LNCAP (cell line): ENCODE measurements at regions not wholly inside any gene's neighbourhood (a gene's known extent, or its start where the extent isn't known, plus 50 kb on each side); places are given as distances from the start of the nearest gene placed in this dataset.

ENCODE experiments used
- CTCF ChIP-seq: fragments of 450-650 bp; IDR thresholded peaks from 2 replicates; pipeline ENCODE4 v1.5.1; 2017; ENCODE audit warnings: mild to moderate bottlenecking

GRCh38 chr2:241953324-241953928 lies 83.9 kb downstream of the RTP5 start:
- TF ChIP-seq CTCF: no peak

DNA sequence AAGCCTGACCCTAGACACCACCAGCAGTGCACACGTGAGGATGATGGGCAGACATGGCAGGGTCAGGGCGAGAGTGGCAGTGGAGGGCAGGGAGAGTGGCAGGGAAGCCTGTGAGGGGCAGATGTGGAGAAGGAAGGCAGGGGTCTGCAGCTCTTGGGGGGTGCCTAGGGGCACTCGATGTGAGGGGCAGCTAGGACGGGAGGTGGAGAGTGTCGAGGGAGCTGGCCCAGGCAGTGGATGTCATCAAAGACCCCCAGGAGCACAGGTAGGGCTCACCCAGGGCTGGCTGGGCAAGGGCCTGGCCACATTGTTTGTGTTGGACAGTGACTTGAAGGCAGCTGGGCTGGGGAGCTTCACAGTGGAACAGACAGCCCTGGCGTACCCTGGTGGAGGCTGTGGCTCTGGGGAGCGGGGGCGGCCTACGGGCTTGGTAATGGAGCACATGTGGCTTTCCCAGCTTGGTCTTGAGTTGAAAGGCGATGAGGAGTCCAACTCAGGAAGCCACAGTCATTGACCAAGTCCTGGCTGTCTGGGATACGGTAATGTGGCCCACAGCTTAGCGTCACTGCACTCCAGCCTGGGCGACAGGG lies 87.1 kb downstream of the RTP5 start:
- TF ChIP-seq CTCF: no peak

- TF ChIP-seq CTCF: no peak
Measured at GRCh38 chr2:241957276-241957675, 87.7 kb downstream of the RTP5 start.

- TF ChIP-seq CTCF: no peak
Measured at GRCh38 chr2:241958818-241959545, 89.5 kb downstream of the RTP5 start.

DNA sequence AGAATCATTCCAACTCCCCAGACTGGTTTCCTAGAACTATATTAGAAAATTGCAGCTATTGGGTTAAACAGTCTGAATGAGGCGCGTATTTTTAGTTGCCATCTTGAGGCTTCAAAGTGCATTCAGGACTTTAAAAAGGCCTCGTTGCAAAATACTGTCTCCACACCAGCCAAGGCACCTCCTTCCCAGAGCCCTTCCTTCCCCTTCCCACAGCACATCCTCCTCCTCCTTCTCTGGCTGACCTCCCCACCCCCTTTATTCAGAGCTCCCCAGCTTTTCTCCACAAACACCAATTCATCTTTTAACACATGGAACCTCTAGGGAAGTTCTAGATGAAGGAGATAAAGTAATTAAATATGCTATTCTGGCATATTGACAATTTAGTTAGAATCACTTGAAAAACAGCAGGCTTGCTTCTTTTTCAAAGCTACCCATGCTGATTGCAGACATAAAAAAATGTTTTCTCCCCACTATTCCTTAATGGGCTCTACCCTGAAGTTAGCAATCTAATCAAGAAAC lies 90.3 kb downstream of the RTP5 start:
- no peak for TF ChIP-seq CTCF

DNA sequence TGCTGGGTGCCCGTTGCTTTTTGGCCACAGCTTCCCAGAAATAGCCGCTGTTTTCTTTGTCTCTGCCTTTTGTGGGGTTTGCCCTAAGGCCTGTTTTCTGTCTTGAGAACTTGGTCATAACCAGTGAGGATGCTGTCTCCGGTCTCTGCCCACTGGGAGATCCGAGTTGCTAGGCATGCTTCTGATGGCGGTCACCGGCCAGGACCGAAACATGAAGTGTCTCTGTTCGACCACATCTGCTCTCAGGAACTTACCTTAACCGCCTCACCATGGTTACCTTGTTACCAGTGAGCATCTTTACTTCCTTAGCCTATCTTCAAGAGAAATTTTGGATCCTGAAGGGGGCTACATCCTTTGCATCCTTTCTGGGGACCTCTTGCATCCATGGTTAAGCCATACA lies 91.9 kb downstream of the RTP5 start:
- no peak for TF ChIP-seq CTCF

DNA sequence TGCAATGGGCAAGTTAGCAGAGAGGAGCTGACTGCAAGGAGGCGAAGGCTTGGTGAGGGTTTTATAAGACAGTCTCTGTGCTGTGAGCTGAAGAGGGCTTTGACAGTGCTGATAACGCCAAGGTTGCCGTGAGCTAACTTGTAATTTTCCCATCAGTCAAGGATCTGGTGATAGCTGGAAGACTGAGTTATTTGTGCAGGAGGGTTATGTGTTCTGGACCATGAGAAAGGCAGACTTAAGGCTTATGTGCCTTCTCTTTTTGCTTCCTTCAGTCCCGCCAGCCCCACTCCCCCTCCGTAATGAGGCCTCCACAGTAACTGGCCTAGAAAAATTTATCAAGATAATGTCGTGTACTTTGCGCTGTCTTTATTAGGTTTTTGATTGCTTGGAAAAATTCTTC lies 94.6 kb downstream of the RTP5 start:
- TF ChIP-seq CTCF: no peak
